Mucosa of descending colon (tissue), 3 donors: ENCODE measurements at regions not wholly inside any gene's neighbourhood (a gene's known extent, or its start where the extent isn't known, plus 50 kb on each side); places are given as distances from the start of the nearest gene placed in this dataset.

Source experiments
- ATAC-seq: fragments of 200-7000 bp; cut with Tn5 transposase; one replicate; pipeline ENCODE4 v1.9.1; 2020; ENCODE audit warnings: mild to moderate bottlenecking, moderate library complexity
- DNase-seq, 3 donors: peaks; one replicate each; pipeline ENCODE4 v3.0.0-alpha.2; 2020
- H3K36me3 ChIP-seq: fragments of 200-600 bp; one replicate; pipeline ENCODE4 v1.8.0; 2021; ENCODE audit warnings: low read depth, mild to moderate bottlenecking
- H3K4me1 ChIP-seq: fragments of 200-600 bp; one replicate; pipeline ENCODE4 v1.8.0; 2021; ENCODE audit warnings: low read depth, mild to moderate bottlenecking
- H3K4me3 ChIP-seq: fragments of 200-600 bp; one replicate; pipeline ENCODE4 v1.8.0; 2021; ENCODE audit warnings: mild to moderate bottlenecking
- H3K9me3 ChIP-seq: fragments of 200-600 bp; one replicate; pipeline ENCODE4 v1.8.0; 2021; ENCODE audit warnings: mild to moderate bottlenecking
- CTCF ChIP-seq: fragments of 200-600 bp; IDR thresholded peaks from one replicate; pipeline ENCODE4 v1.8.0; 2022; ENCODE audit warnings: antibody characterized with exemption, mild to moderate bottlenecking
- intact Hi-C, 2 donors: fragments of 100-400 bp; cut with DNase I in 1 of 2; cut with micrococcal nuclease in 1 of 2; formaldehyde crosslinking; loops; one replicate each; pipeline versions ENCODE4 v1.11.0 to v1.11.1; 2022; cut with DNase I, micrococcal nuclease
- donor health status: DM: no; HTN: no; CAD: no; lungs with moderate emphysema.
- donor health status: DM: no; HTN: no; CAD: no.
- donor health status: DM: no; HTN: yes; CAD: no.

DNA sequence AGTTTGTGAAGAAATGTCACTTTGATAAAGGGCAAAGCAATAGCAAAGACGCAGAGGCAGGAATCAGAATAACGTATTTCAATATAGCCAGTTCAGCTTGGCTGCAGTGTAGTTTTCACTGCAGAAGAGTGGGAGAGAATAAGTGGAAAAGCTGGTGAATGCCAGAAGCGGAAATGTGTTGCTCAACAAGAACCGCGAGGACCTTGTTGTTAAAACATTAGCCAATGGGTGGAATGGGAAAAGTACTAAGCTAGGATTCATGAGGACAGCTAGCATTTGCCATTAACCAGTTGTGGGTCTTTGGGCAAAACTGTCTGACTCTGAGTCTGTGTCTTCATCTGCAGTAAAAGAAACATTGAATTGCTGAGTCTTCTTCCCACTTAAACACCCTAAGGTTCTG, 292.9 kb upstream of the GRIP1 start:
- no peaks in the 10 kb centered on the region for H3K4me1 ChIP-seq
- H3K36me3 ChIP-seq: no peaks in the 10 kb centered on the region
- no peak for ATAC-seq
- no peak for TF ChIP-seq CTCF
- DNase-seq: no peak
- intact Hi-C loops: no loop called here
- no peak overlapping the region for H3K4me3 ChIP-seq
- no peaks in the 10 kb centered on the region for H3K9me3 ChIP-seq

- ATAC-seq (no peak), DNase-seq (no peak)
- Histone ChIP-seq H3K36me3 (no peaks in the 10 kb centered on the region), H3K4me1 (no peaks in the 10 kb centered on the region), H3K9me3 (no peaks in the 10 kb centered on the region), H3K4me3 (no peak overlapping the region)
- TF ChIP-seq CTCF: no peak
- intact Hi-C loops: no loop called here
Observed at GRCh38 chr12:66976526-66976925, 292.6 kb upstream of the CAND1 start.

- intact Hi-C loops: no loop called here
- DNase-seq (no peak), ATAC-seq (no peak)
- no peaks in the 10 kb centered on the region for H3K4me1 ChIP-seq
- H3K9me3 ChIP-seq: no peaks in the 10 kb centered on the region
- no peaks in the 10 kb centered on the region for H3K36me3 ChIP-seq
- TF ChIP-seq CTCF: no peak
- H3K4me3 ChIP-seq: no peak overlapping the region
Observed at GRCh38 chr12:66978802-66979201, 290.4 kb upstream of the CAND1 start.

DNA sequence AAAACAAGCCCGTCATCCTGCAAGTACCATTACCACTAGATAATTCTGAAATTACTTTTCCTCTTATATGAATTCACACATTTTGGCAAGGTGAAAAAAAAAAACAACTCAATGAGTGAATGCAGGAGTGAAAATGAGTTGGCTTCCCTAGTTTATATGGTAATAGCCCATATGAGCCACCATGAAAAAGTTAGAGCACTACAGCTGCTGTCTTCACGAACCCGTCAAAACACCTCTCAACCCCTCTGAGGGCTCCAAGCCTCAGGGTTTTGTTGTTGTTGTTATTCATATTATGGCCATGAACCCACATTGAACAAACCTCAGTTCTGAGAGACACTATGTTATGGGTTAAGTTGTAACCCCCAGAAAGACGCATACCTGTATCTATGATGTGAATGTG, 289.9 kb upstream of the CAND1 start:
- ATAC-seq: no peak
- DNase-seq: no peak
- no peaks in the 10 kb centered on the region for H3K36me3 ChIP-seq
- H3K4me1 ChIP-seq: no peaks in the 10 kb centered on the region
- TF ChIP-seq CTCF: no peak
- H3K4me3 ChIP-seq: no peak overlapping the region
- H3K9me3 ChIP-seq: no peaks in the 10 kb centered on the region
- intact Hi-C loops: no loop called here

DNA sequence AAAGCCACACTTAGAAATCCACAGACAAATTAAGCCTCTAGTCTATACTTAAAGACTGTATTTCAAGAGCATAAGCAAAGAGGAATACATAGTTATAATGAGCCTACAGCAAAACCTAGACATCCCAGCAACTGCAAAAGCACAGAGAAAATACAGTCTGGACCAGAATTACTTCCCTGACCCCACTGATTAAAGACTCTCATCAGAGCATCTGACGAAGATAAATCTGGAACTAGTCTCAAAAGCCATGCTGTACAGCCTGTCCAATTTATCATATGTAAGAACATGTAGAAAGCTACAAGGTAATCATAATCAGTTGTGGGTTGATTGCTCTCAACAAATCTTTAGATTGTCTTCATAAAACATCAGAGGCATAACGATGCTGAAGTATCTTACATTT, 285.1 kb upstream of the CAND1 start:
- TF ChIP-seq CTCF: no peak
- H3K4me3 ChIP-seq: no peak overlapping the region
- no peaks in the 10 kb centered on the region for H3K9me3 ChIP-seq
- intact Hi-C loops: no loop called here
- DNase-seq (no peak), ATAC-seq (no peak)
- no peaks in the 10 kb centered on the region for H3K36me3 ChIP-seq
- no peaks in the 10 kb centered on the region for H3K4me1 ChIP-seq

DNA sequence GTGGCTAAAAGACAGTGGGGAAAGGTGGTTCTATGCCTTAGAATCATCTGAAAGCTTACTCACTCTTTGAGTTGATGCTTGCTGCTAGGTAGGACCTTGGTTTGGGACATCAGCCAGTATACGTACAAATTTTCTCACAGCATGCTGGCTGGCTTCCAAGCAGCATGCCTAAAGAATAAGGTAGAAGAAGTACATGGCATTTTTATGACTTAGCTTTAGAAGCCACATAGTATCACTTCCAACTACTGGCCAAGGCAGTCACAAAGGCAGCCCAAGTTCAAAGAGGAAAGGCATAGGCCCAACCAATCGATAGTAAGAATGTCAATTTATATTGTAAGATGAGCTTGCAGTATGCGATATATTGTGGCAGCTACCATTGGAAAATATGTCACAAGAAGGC, 284.2 kb upstream of the CAND1 start:
- Histone ChIP-seq H3K4me1 (no peaks in the 10 kb centered on the region), H3K36me3 (no peaks in the 10 kb centered on the region), H3K4me3 (no peak overlapping the region), H3K9me3 (no peaks in the 10 kb centered on the region)
- no peak for ATAC-seq
- TF ChIP-seq CTCF: no peak
- intact Hi-C loops: no loop called here
- DNase-seq: no peak
